ENCODE measurements at regions not wholly inside any gene's neighbourhood (a gene's known extent, or its start where the extent isn't known, plus 50 kb on each side); places are given as distances from the start of the nearest gene placed in this dataset.

DNA sequence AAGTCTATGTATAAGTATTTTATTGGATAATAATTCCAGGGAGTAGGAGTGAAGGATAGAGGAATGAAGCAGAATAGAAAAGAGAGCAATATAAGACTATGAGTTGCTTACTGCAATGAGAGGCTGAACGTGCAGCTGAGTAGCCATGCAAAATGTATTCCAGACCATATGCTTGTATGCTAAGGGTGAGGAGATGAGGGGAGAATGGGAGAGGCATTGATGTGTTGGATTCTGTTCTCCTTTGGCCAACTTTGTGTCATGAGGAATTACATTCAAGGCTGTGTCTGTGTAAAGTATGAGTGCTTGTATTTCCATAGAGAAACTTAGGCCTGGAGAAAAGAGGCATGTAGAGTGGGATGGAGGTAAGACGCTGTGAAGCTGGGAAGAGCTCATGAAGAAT, 301.8 kb downstream of the ARL6IP6 start:
- intact Hi-C loops (cut with DNase I; ENCODE audit: low total_unique reads): no loop called here
- TF ChIP-seq POLR2AphosphoS5 (IDR thresholded peaks at IDR 0.05): no peak
- no peak for TF ChIP-seq POLR2A (IDR thresholded peaks at IDR 0.05)
- TF ChIP-seq EP300 (IDR thresholded peaks at IDR 0.05; ENCODE audit: low read depth): no peak
- no peak overlapping the region for H3K4me3 ChIP-seq
- peaks cover 0 to 3% of the 10 kb centered on the region in 2 donors for H3K9me3 ChIP-seq
- WGBS, 2 donors (ENCODE audit: low coverage in 1 of 2): 73 to 76% methylated on average over 2 of the region's 2 CpGs
- H3K36me3 ChIP-seq: no peaks in the 10 kb centered on the region
- H3K27me3 ChIP-seq: no peaks in the 10 kb centered on the region
- in situ Hi-C loops (cut with MboI; ENCODE audit: low pct_ligation_motif_present in 1 of 4, low pct_unique_long_range_greater_than_20kb in 1 of 4, low sequenced_read_pairs in 3 of 4): no loop called here
- DNase-seq: no peak
- no peaks in the 10 kb centered on the region for H3K4me1 ChIP-seq
- H3K27ac ChIP-seq: no peak overlapping the region

DNA sequence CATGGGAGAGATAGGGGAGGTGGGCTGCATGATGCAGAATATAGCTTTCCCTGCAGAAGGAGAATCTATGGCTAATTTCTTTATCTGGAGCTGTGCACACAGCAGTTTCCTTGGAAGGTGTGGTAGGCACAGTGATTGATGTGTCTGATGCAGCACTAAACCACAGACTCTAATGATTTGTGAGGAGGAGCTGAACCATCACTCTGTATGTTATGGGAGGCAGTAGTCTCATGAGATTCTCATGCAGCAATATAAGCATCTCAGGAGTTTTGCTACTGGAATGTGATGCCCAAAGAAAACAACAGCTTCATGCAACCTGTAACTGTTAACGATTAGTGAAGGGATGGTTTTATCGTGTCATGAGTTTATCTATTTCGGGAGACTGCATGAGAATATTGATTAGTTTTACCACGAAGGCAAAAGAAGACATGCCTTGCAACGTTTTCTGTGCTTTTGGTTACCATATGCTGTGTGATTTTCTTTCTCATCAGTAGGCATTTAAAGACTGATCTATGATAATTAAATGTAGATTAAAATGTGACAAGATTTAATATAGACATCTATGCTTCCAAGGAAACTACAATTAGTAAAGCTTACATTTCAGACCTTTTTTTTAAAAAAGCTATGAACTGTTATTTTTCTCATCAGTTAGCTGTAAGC, 286.8 kb downstream of the ARL6IP6 start:
- H3K9me3 ChIP-seq: no peaks in the 10 kb centered on the region
- H3K36me3 ChIP-seq: no peaks in the 10 kb centered on the region
- intact Hi-C loops (cut with DNase I; ENCODE audit: low total_unique reads) (no loop called here), in situ Hi-C loops (cut with MboI; ENCODE audit: low pct_ligation_motif_present in 1 of 4, low pct_unique_long_range_greater_than_20kb in 1 of 4, low sequenced_read_pairs in 3 of 4) (no loop called here)
- no peak overlapping the region for H3K27ac ChIP-seq
- H3K4me3 ChIP-seq: no peak overlapping the region
- WGBS, 2 donors (ENCODE audit: low coverage in 1 of 2): 67% methylated on average over 5 of the region's 5 CpGs; no CpG with 5 or more reads in 1 of the 2 donors
- TF ChIP-seq, protein P1, sequence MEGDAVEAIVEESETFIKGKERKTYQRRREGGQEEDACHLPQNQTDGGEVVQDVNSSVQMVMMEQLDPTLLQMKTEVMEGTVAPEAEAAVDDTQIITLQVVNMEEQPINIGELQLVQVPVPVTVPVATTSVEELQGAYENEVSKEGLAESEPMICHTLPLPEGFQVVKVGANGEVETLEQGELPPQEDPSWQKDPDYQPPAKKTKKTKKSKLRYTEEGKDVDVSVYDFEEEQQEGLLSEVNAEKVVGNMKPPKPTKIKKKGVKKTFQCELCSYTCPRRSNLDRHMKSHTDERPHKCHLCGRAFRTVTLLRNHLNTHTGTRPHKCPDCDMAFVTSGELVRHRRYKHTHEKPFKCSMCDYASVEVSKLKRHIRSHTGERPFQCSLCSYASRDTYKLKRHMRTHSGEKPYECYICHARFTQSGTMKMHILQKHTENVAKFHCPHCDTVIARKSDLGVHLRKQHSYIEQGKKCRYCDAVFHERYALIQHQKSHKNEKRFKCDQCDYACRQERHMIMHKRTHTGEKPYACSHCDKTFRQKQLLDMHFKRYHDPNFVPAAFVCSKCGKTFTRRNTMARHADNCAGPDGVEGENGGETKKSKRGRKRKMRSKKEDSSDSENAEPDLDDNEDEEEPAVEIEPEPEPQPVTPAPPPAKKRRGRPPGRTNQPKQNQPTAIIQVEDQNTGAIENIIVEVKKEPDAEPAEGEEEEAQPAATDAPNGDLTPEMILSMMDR (IDR thresholded peaks at IDR 0.05): no peak
- TF ChIP-seq POLR2AphosphoS5 (IDR thresholded peaks at IDR 0.05) (no peak), POLR2A (IDR thresholded peaks at IDR 0.05) (no peak), EP300 (IDR thresholded peaks at IDR 0.05; ENCODE audit: low read depth) (no peak)
- DNase-seq: no peak
- H3K4me1 ChIP-seq: no peaks in the 10 kb centered on the region
- no peaks in the 10 kb centered on the region for H3K27me3 ChIP-seq

DNA sequence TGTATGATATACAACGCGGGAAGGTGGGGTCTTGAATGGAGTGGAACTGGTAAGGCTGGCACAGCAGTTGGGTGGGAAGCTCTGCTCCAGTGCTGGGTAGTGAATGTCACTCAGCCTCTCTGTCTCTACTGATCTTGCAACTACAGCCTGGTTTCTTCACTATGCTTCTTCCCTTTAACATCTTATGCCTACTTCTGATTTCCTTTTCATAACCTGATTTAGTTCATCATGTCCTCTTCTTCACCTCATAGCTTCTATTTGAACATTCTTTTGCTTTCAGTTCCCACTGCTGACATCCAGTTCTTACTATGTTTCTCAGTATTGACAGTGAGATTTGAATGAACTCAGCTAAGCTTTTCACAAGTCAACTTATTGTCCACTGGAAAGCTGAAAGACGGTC, 286.2 kb downstream of the ARL6IP6 start:
- H3K9me3 ChIP-seq: no peaks in the 10 kb centered on the region
- DNase-seq: no peak
- in situ Hi-C loops (cut with MboI; ENCODE audit: low pct_ligation_motif_present in 1 of 4, low pct_unique_long_range_greater_than_20kb in 1 of 4, low sequenced_read_pairs in 3 of 4) (no loop called here), intact Hi-C loops (cut with DNase I; ENCODE audit: low total_unique reads) (no loop called here)
- WGBS, 2 donors (ENCODE audit: low coverage in 1 of 2): 89 to 91% methylated on average over 3 of the region's 3 CpGs
- H3K27ac ChIP-seq: no peak overlapping the region
- H3K4me3 ChIP-seq: no peak overlapping the region
- H3K27me3 ChIP-seq: no peaks in the 10 kb centered on the region
- no peaks in the 10 kb centered on the region for H3K4me1 ChIP-seq
- no peaks in the 10 kb centered on the region for H3K36me3 ChIP-seq
- TF ChIP-seq POLR2AphosphoS5 (IDR thresholded peaks at IDR 0.05) (no peak), EP300 (IDR thresholded peaks at IDR 0.05; ENCODE audit: low read depth) (no peak), POLR2A (IDR thresholded peaks at IDR 0.05) (no peak)
- TF ChIP-seq, protein P1 (IDR thresholded peaks at IDR 0.05): no peak

DNA sequence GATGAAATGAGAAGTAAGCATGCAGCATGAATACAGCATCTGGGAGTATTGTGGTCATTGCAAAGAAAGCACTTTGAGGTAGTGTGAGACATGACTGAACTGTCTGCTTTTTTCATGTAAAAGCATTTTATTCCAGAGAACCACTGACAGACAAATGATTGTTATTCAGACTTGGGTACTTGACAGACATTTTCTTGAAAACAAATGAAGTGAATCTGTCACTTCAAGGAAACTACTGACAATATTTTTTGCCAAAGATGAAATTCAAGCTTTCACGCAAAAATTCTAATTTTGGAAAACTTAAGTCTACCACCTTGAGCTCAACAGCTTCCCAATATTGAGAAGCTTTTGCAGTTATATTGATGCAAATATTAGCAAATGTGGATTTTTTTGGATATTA, 255.7 kb downstream of the ARL6IP6 start:
- in situ Hi-C loops (cut with MboI; ENCODE audit: low pct_ligation_motif_present in 1 of 4, low pct_unique_long_range_greater_than_20kb in 1 of 4, low sequenced_read_pairs in 3 of 4): no loop called here
- Histone ChIP-seq H3K36me3 (no peaks in the 10 kb centered on the region), H3K4me3 (no peak overlapping the region), H3K4me1 (no peaks in the 10 kb centered on the region), H3K27ac (no peak overlapping the region), H3K27me3 (no peaks in the 10 kb centered on the region), H3K9me3 (no peaks in the 10 kb centered on the region)
- no peak for DNase-seq
- 56 to 75% methylated on average over 1 of the region's 1 CpG for WGBS, 2 donors (ENCODE audit: low coverage in 1 of 2)
- TF ChIP-seq, protein P1 (IDR thresholded peaks at IDR 0.05): no peak
- TF ChIP-seq EP300 (IDR thresholded peaks at IDR 0.05; ENCODE audit: low read depth) (no peak), POLR2A (IDR thresholded peaks at IDR 0.05) (no peak), POLR2AphosphoS5 (IDR thresholded peaks at IDR 0.05) (no peak)
- intact Hi-C loops (cut with DNase I; ENCODE audit: low total_unique reads): no loop called here

DNA sequence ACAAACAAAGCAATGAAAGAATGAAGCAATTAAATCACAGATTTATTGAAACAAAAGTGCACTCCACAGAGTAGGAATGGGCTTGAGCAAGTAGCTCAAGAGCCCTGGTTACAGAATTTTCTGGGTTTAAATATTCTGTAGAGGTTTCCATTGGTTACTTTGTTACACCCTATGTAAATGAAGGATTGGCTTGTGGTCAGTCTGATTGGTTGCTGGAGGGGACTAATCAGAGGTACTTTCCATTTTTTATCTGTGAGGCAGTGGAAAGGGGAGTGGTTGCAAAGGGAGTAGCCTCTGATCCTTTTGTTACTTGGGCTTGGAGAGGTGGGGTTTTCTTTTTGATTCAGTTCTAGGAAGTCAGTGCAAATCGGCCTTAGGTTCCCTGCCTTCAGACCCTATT, 253.3 kb downstream of the ARL6IP6 start:
- 67% methylated on average over 1 of the region's 1 CpG; no CpG with 5 or more reads in 1 of the 2 donors for whole genome bisulfite sequencing, 2 donors (ENCODE audit: low coverage in 1 of 2)
- intact Hi-C loops (cut with DNase I; ENCODE audit: low total_unique reads): no loop called here

More for the DNA sequence above, 253.3 kb downstream of the ARL6IP6 start:
- no peaks in the 10 kb centered on the region for H3K36me3 ChIP-seq
- no peaks in the 10 kb centered on the region for H3K9me3 ChIP-seq
- no peaks in the 10 kb centered on the region for H3K4me1 ChIP-seq
- no peak overlapping the region for H3K27ac ChIP-seq
- in situ Hi-C loops (cut with MboI; ENCODE audit: low pct_ligation_motif_present in 1 of 4, low pct_unique_long_range_greater_than_20kb in 1 of 4, low sequenced_read_pairs in 3 of 4): no loop called here
- TF ChIP-seq, protein P1 (IDR thresholded peaks at IDR 0.05): no peak
- no peak for TF ChIP-seq POLR2A (IDR thresholded peaks at IDR 0.05)
- no peak for TF ChIP-seq POLR2AphosphoS5 (IDR thresholded peaks at IDR 0.05)
- no peak for TF ChIP-seq EP300 (IDR thresholded peaks at IDR 0.05; ENCODE audit: low read depth)
- no peak for DNase-seq
- no peak overlapping the region for H3K4me3 ChIP-seq
- H3K27me3 ChIP-seq: no peaks in the 10 kb centered on the region
